ENCODE measurements at regions not wholly inside any gene's neighbourhood (a gene's known extent, or its start where the extent isn't known, plus 50 kb on each side); places are given as distances from the start of the nearest gene placed in this dataset.

DNA sequence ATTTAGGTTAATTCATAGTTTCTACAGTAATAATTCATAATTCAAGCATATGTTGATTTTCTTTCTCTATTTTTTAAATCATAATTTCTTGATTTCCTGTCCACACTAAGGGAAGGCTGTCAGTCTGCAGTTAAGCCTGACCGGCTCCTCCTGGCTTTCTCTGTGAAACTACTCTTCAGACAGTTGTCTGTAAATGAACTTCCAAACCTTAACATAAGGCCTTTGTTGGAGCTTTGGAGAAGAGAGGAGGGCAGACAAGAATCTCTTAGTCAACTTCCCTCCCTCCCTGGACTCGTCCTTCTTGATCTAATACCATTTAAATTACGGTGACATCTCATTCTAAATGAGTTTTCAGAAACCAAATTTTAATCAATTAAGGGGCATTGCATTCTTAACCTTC, 404.1 kb upstream of the ST6GAL2 start:
- 72 to 77% methylated on average over 3 of the region's 3 CpGs for WGBS, 2 donors
- Histone ChIP-seq H3K36me3 (no peaks in the 10 kb centered on the region), H3K4me3 (no peak overlapping the region), H3K27me3 (no peaks in the 10 kb centered on the region), H3K9me3 (no peaks in the 10 kb centered on the region), H3K27ac (no peak overlapping the region), H3K4me1 (no peaks in the 10 kb centered on the region)
- TF ChIP-seq POLR2A (IDR thresholded peaks at IDR 0.05), result no peak
- no peak for TF ChIP-seq POLR2AphosphoS5 (IDR thresholded peaks at IDR 0.05)
- DNase-seq (no peak), ATAC-seq (ENCODE audit: low FRiP score in 2 of 2) (no peak)

DNA sequence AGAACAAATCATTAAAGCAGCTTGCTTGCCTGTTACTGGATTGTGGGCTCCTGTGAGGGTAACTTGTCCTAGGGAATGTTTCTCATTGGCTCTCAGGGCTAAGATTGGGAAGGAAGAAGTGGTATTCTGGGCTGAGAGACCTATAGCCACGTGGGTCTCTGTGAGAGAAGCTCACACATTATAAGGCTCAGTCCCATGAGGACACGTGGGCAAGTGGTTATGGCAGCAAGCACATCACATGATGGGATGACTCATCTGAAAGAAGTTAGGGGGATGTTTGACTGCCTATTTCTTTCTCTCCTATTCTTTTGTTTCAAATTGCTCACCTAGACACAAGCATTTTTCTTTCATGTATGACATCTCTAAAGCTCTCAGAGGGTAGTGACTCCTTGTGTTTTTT, 418.0 kb upstream of the ST6GAL2 start:
- Histone ChIP-seq H3K36me3 (no peaks in the 10 kb centered on the region), H3K4me1 (no peaks in the 10 kb centered on the region), H3K4me3 (no peak overlapping the region), H3K9me3 (no peaks in the 10 kb centered on the region), H3K27ac (no peak overlapping the region), H3K27me3 (no peaks in the 10 kb centered on the region)
- ATAC-seq (ENCODE audit: low FRiP score in 2 of 2) (no peak), DNase-seq (no peak)
- 39 to 47% methylated on average over 2 of the region's 2 CpGs for WGBS, 2 donors
- TF ChIP-seq, protein P1, sequence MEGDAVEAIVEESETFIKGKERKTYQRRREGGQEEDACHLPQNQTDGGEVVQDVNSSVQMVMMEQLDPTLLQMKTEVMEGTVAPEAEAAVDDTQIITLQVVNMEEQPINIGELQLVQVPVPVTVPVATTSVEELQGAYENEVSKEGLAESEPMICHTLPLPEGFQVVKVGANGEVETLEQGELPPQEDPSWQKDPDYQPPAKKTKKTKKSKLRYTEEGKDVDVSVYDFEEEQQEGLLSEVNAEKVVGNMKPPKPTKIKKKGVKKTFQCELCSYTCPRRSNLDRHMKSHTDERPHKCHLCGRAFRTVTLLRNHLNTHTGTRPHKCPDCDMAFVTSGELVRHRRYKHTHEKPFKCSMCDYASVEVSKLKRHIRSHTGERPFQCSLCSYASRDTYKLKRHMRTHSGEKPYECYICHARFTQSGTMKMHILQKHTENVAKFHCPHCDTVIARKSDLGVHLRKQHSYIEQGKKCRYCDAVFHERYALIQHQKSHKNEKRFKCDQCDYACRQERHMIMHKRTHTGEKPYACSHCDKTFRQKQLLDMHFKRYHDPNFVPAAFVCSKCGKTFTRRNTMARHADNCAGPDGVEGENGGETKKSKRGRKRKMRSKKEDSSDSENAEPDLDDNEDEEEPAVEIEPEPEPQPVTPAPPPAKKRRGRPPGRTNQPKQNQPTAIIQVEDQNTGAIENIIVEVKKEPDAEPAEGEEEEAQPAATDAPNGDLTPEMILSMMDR (IDR thresholded peaks at IDR 0.05), result no peak
- TF ChIP-seq EP300 (IDR thresholded peaks at IDR 0.05) (no peak), POLR2AphosphoS5 (IDR thresholded peaks at IDR 0.05) (no peak), POLR2A (IDR thresholded peaks at IDR 0.05) (no peak)

DNA sequence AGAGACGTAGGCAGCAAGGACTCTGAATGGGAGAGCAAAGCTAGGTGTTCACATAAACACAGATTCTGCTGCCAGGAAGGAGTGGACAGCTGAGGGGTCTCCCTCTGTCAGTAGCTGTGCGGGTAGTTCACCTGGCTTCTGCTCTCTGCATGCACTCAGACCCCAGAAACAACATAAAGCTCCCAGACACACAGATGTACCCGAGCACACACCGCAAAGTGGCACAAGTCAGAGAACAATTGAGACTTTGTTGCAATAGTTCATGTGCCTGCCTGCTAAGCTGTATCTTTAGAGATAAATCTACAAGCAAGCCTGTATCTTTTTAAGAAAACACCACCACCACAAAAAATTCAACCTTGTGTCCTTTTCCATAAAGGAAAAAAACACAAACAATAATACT, 420.0 kb upstream of the ST6GAL2 start:
- H3K4me3 ChIP-seq, result no peak overlapping the region
- H3K27ac ChIP-seq, result no peak overlapping the region
- no peaks in the 10 kb centered on the region for H3K27me3 ChIP-seq
- no peak for DNase-seq
- no peak for ATAC-seq (ENCODE audit: low FRiP score in 2 of 2)
- H3K4me1 ChIP-seq, result no peaks in the 10 kb centered on the region
- 59 to 65% methylated on average over 4 of the region's 4 CpGs for WGBS, 2 donors
- TF ChIP-seq EP300 (IDR thresholded peaks at IDR 0.05), result no peak
- TF ChIP-seq, protein P1 (IDR thresholded peaks at IDR 0.05), result no peak
- TF ChIP-seq POLR2AphosphoS5 (IDR thresholded peaks at IDR 0.05), result no peak
- no peak for TF ChIP-seq POLR2A (IDR thresholded peaks at IDR 0.05)
- no peaks in the 10 kb centered on the region for H3K36me3 ChIP-seq
- no peaks in the 10 kb centered on the region for H3K9me3 ChIP-seq

DNA sequence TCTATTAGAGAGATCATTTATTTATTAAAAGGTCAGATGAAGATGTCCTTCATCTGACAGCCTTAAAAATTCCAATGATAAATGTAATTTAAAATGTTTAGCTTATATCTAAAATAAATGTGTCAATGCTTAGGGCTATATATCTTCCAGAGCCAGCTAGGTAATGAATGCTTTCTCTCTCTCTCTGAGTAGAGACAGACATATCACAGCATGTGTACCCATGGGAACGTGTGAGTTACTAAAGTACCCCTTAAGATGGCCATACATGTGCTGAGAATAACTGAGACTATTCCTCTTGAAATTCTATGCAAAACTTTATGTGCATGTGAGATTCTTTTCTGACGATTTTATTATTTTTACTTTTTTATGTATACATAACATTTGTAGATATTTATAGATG, 420.9 kb upstream of the ST6GAL2 start:
- TF ChIP-seq, protein P1 (IDR thresholded peaks at IDR 0.05), result no peak
- no peak for TF ChIP-seq POLR2A (IDR thresholded peaks at IDR 0.05)
- TF ChIP-seq EP300 (IDR thresholded peaks at IDR 0.05), result no peak
- TF ChIP-seq POLR2AphosphoS5 (IDR thresholded peaks at IDR 0.05), result no peak
- Histone ChIP-seq H3K4me3 (no peak overlapping the region), H3K9me3 (no peaks in the 10 kb centered on the region), H3K4me1 (no peaks in the 10 kb centered on the region), H3K27me3 (no peaks in the 10 kb centered on the region), H3K27ac (no peak overlapping the region), H3K36me3 (no peaks in the 10 kb centered on the region)
- no peak for ATAC-seq (ENCODE audit: low FRiP score in 2 of 2)
- WGBS, 2 donors, result 67 to 71% methylated on average over 2 of the region's 2 CpGs
- no peak for DNase-seq

DNA sequence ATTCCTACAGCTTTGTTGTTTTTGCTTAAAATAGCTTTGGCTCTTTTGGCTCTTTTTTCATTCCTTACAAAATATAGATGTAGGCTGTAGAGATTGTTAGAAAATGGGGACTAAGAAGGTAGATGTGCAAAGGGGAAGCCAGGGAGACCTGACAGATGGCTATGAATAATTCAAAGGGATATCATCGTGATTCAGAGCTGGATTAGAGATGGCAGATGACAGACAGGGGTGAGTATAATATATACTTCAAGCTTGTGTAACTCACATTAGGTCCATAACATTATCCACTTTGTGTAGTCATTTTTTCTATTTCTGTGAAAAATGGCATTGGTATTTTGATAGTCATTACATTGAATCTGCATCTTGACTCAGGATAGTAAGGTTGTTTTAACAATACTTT, 422.9 kb upstream of the ST6GAL2 start:
- Histone ChIP-seq H3K36me3 (no peaks in the 10 kb centered on the region), H3K4me1 (no peaks in the 10 kb centered on the region), H3K27ac (no peak overlapping the region), H3K4me3 (no peak overlapping the region), H3K27me3 (no peaks in the 10 kb centered on the region), H3K9me3 (no peaks in the 10 kb centered on the region)
- ATAC-seq (ENCODE audit: low FRiP score in 2 of 2) (no peak), DNase-seq (no peak)
- WGBS, 2 donors, result 77 to 83% methylated on average over 1 of the region's 1 CpG
- TF ChIP-seq POLR2A (IDR thresholded peaks at IDR 0.05), result no peak
- no peak for TF ChIP-seq EP300 (IDR thresholded peaks at IDR 0.05)
- TF ChIP-seq, protein P1 (IDR thresholded peaks at IDR 0.05), result no peak
- TF ChIP-seq POLR2AphosphoS5 (IDR thresholded peaks at IDR 0.05), result no peak

All from upper lobe of left lung (tissue), 6 donors.